IPS-18c (cell line): ENCODE measurements at regions not wholly inside any gene's neighbourhood (a gene's known extent, or its start where the extent isn't known, plus 50 kb on each side); places are given as distances from the start of the nearest gene placed in this dataset.
"Not testable (repeated sequence)": the region's sequence is repeated elsewhere in the genome, so short reads cannot be mapped to it uniquely, and the experiment has no call there.

Source experiments
- H3K4me3 ChIP-seq: 2 replicates; pipeline ENCODE4 v1.7.0; 2013; ENCODE audit warnings: low read depth, mild to moderate bottlenecking, low read length, moderate library complexity; ENCODE audit not compliant: insufficient read depth
- H3K9me3 ChIP-seq: one replicate; pipeline ENCODE4 v1.6.1; 2013; ENCODE audit warnings: mild to moderate bottlenecking, low read length, moderate library complexity; ENCODE audit not compliant: control insufficient read depth, insufficient read depth

- Histone ChIP-seq H3K4me3 (no peak overlapping the region), H3K9me3 (no peaks in the 10 kb centered on the region)
These were observed 230.0 kb upstream of the B3GALT2 start for GRCh38 chr1:193416226-193417024.

GRCh38 chr1:193415256-193415655 lies 228.8 kb upstream of the B3GALT2 start:
- H3K9me3 ChIP-seq: no peaks in the 10 kb centered on the region

GRCh38 chr1:193413376-193413775 lies 227.0 kb upstream of the B3GALT2 start:
- Histone ChIP-seq H3K4me3 (no peak overlapping the region), H3K9me3 (no peaks in the 10 kb centered on the region)

More at GRCh38 chr1:193415256-193415655, 228.8 kb upstream of the B3GALT2 start:
- no peak overlapping the region for H3K4me3 ChIP-seq

- Histone ChIP-seq H3K4me3 (no peak overlapping the region), H3K9me3 (no peaks in the 10 kb centered on the region)
These were observed 226.3 kb upstream of the B3GALT2 start for GRCh38 chr1:193412748-193413147.

GRCh38 chr1:193411714-193412113 lies 225.3 kb upstream of the B3GALT2 start:
- Histone ChIP-seq H3K4me3 (no peak overlapping the region), H3K9me3 (no peaks in the 10 kb centered on the region)

GRCh38 chr1:193411215-193411614 lies 224.8 kb upstream of the B3GALT2 start:
- H3K4me3 ChIP-seq: no peak overlapping the region
- no peaks in the 10 kb centered on the region for H3K9me3 ChIP-seq

GRCh38 chr1:193408782-193409293 lies 222.4 kb upstream of the B3GALT2 start:
- no peaks in the 10 kb centered on the region for H3K9me3 ChIP-seq
- no peak overlapping the region for H3K4me3 ChIP-seq

- H3K9me3 ChIP-seq: no peaks in the 10 kb centered on the region
- H3K4me3 ChIP-seq: no peak overlapping the region
These were observed 220.5 kb upstream of the B3GALT2 start for GRCh38 chr1:193406901-193407300.

GRCh38 chr1:193404236-193404635 lies 217.8 kb upstream of the B3GALT2 start:
- Histone ChIP-seq H3K4me3 (no peak overlapping the region), H3K9me3 (no peaks in the 10 kb centered on the region)

- H3K9me3 ChIP-seq: no peaks in the 10 kb centered on the region
These were observed 216.6 kb upstream of the B3GALT2 start for GRCh38 chr1:193402977-193403376.

GRCh38 chr1:193402037-193402436 lies 215.6 kb upstream of the B3GALT2 start:
- Histone ChIP-seq H3K4me3 (no peak overlapping the region), H3K9me3 (no peaks in the 10 kb centered on the region)

More at GRCh38 chr1:193402977-193403376, 216.6 kb upstream of the B3GALT2 start:
- no peak overlapping the region for H3K4me3 ChIP-seq

GRCh38 chr1:193394336-193394735 lies 207.9 kb upstream of the B3GALT2 start:
- Histone ChIP-seq H3K9me3 (no peaks in the 10 kb centered on the region), H3K4me3 (no peak overlapping the region)

GRCh38 chr1:193392686-193393085 lies 206.3 kb upstream of the B3GALT2 start:
- H3K9me3 ChIP-seq: no peaks in the 10 kb centered on the region
- no peak overlapping the region for H3K4me3 ChIP-seq

GRCh38 chr1:193388683-193389082 lies 202.3 kb upstream of the B3GALT2 start:
- no peaks in the 10 kb centered on the region for H3K9me3 ChIP-seq
- no peak overlapping the region for H3K4me3 ChIP-seq

- H3K9me3 ChIP-seq: no peaks in the 10 kb centered on the region
- H3K4me3 ChIP-seq: no peak overlapping the region
These were observed 201.8 kb upstream of the B3GALT2 start for GRCh38 chr1:193388165-193388564.

- no peaks in the 10 kb centered on the region for H3K9me3 ChIP-seq
These were observed 201.0 kb upstream of the B3GALT2 start for GRCh38 chr1:193387406-193387805.

GRCh38 chr1:193378451-193378850 lies 192.0 kb upstream of the B3GALT2 start:
- not testable (repeated sequence) for H3K4me3 ChIP-seq, H3K9me3 ChIP-seq

More at GRCh38 chr1:193387406-193387805, 201.0 kb upstream of the B3GALT2 start:
- H3K4me3 ChIP-seq: no peak overlapping the region

GRCh38 chr1:193377472-193377871 lies 191.1 kb upstream of the B3GALT2 start:
- H3K9me3 ChIP-seq: no peaks in the 10 kb centered on the region
- no peak overlapping the region for H3K4me3 ChIP-seq
